MM.1S (cell line): ENCODE measurements at regions not wholly inside any gene's neighbourhood (a gene's known extent, or its start where the extent isn't known, plus 50 kb on each side); places are given as distances from the start of the nearest gene placed in this dataset.
"Not testable (repeated sequence)": the region's sequence is repeated elsewhere in the genome, so short reads cannot be mapped to it uniquely, and the experiment has no call there.

Source experiments
- DNase-seq: peaks from one replicate; pipeline ENCODE4 v3.0.0-alpha.2; 2015
- H2AFZ ChIP-seq: fragments of 300-600 bp; sonication (generic); 2 replicates; pipeline ENCODE4 v1.6.0; 2016; ENCODE audit warnings: antibody characterized with exemption, low read length
- H3F3A ChIP-seq: fragments of 300-600 bp; sonication (generic); 2 replicates; pipeline ENCODE4 v1.6.1; 2016; ENCODE audit warnings: mild to moderate bottlenecking, antibody characterized with exemption, low read length, moderate library complexity, mixed read lengths; ENCODE audit not compliant: insufficient read depth
- H3K27ac ChIP-seq: fragments of 300-600 bp; sonication (generic); 2 replicates; pipeline ENCODE4 v1.5.1; 2016; ENCODE audit warnings: mild to moderate bottlenecking, low read length
- H3K27me3 ChIP-seq: fragments of 300-600 bp; sonication (generic); replicated peaks from 2 replicates; pipeline ENCODE4 v1.6.0; 2016; ENCODE audit warnings: low read length; ENCODE audit not compliant: insufficient read depth
- H3K36me3 ChIP-seq: fragments of 300-600 bp; sonication (generic); replicated peaks from 2 replicates; pipeline ENCODE4 v1.6.1; 2016; ENCODE audit warnings: mild to moderate bottlenecking, low read length, mixed read lengths; ENCODE audit not compliant: insufficient read depth
- H3K4me1 ChIP-seq: fragments of 300-600 bp; sonication (generic); 2 replicates; pipeline ENCODE4 v1.6.1; 2016; ENCODE audit warnings: low read length, mixed read lengths
- H3K4me2 ChIP-seq: fragments of 300-600 bp; sonication (generic); 2 replicates; pipeline ENCODE4 v1.6.0; 2016; ENCODE audit warnings: low read depth, low read length
- H3K4me3 ChIP-seq: fragments of 300-600 bp; sonication (generic); 2 replicates; pipeline ENCODE4 v1.5.1; 2016; ENCODE audit warnings: low read length, mixed read lengths
- H3K79me2 ChIP-seq: fragments of 300-600 bp; sonication (generic); 2 replicates; pipeline ENCODE4 v1.6.1; 2016; ENCODE audit warnings: mixed run types, low read length, mixed read lengths
- H3K9ac ChIP-seq: fragments of 300-600 bp; sonication (generic); 2 replicates; pipeline ENCODE4 v1.6.1; 2016; ENCODE audit warnings: low read length, mixed read lengths
- H3K9me2 ChIP-seq: fragments of 300-600 bp; sonication (generic); replicated peaks from 2 replicates; pipeline ENCODE4 v1.6.1; 2016; ENCODE audit warnings: mild to moderate bottlenecking, low read length, mixed read lengths; ENCODE audit not compliant: insufficient read depth
- H3K9me3 ChIP-seq: fragments of 300-600 bp; sonication (generic); replicated peaks from 2 replicates; pipeline ENCODE4 v1.6.1; 2016; ENCODE audit warnings: mild to moderate bottlenecking, low read length, mixed read lengths; ENCODE audit not compliant: insufficient read depth
- H4K20me1 ChIP-seq: fragments of 300-600 bp; sonication (generic); 2 replicates; pipeline ENCODE4 v1.6.1; 2016; ENCODE audit warnings: mild to moderate bottlenecking, low read length, moderate library complexity, mixed read lengths; ENCODE audit not compliant: insufficient read depth
- CTCF ChIP-seq: fragments of 300-600 bp; sonication (generic); IDR thresholded peaks from 2 replicates; pipeline ENCODE4 v1.5.1; 2016; ENCODE audit warnings: antibody characterized with exemption, low read length, mixed read lengths
- EZH2 ChIP-seq: fragments of 300-600 bp; sonication (generic); optimal IDR thresholded peaks from 2 replicates; pipeline ENCODE3; 2017; ENCODE audit warnings: low read depth, mild to moderate bottlenecking, antibody characterized with exemption, low read length, mixed read lengths
- EZH2phosphoT487 ChIP-seq: fragments of 300-600 bp; sonication (generic); IDR thresholded peaks from 2 replicates; pipeline ENCODE4 v1.6.1; 2018; ENCODE audit warnings: antibody characterized with exemption, low read length

- no peak for DNase-seq
- TF ChIP-seq CTCF (no peak), EZH2phosphoT487 (no peak), EZH2 (no peak)
- Histone ChIP-seq H3F3A (no peaks in the 10 kb centered on the region), H3K4me1 (no peaks in the 10 kb centered on the region), H3K27me3 (no peaks in the 10 kb centered on the region), H3K36me3 (no peaks in the 10 kb centered on the region), H3K4me3 (no peak overlapping the region), H3K27ac (no peak overlapping the region), H4K20me1 (no peaks in the 10 kb centered on the region), H3K79me2 (no peaks in the 10 kb centered on the region), H3K9me3 (no peaks in the 10 kb centered on the region), H2AFZ (no peak overlapping the region), H3K4me2 (no peak overlapping the region), H3K9ac (no peak overlapping the region), H3K9me2 (no peaks in the 10 kb centered on the region)
Measured at GRCh38 chr9:93771276-93771675, 183.9 kb downstream of the BARX1 start.

- no peak overlapping the region for H3K27ac ChIP-seq
- TF ChIP-seq EZH2: no peak
- no peak for TF ChIP-seq CTCF
- no peak for TF ChIP-seq EZH2phosphoT487
Measured at GRCh38 chr9:93761822-93762221, 185.4 kb downstream of the PHF2 start.

GRCh38 chr9:93750045-93750444, 173.7 kb downstream of the PHF2 start:
- Histone ChIP-seq H3K4me2 (no peak overlapping the region), H3K27ac (no peak overlapping the region), H3K4me3 (no peak overlapping the region), H3K9me3 (no peaks in the 10 kb centered on the region), H4K20me1 (no peaks in the 10 kb centered on the region), H2AFZ (no peak overlapping the region), H3K79me2 (no peaks in the 10 kb centered on the region), H3K9me2 (no peaks in the 10 kb centered on the region), H3K36me3 (no peaks in the 10 kb centered on the region), H3K4me1 (no peaks in the 10 kb centered on the region), H3K27me3 (no peaks in the 10 kb centered on the region), H3K9ac (no peak overlapping the region), H3F3A (no peaks in the 10 kb centered on the region)
- DNase-seq: no peak
- TF ChIP-seq EZH2phosphoT487 (no peak), EZH2 (no peak), CTCF (no peak)

More at GRCh38 chr9:93761822-93762221, 185.4 kb downstream of the PHF2 start:
- no peak for DNase-seq
- Histone ChIP-seq H3K4me1 (no peaks in the 10 kb centered on the region), H3K9me2 (no peaks in the 10 kb centered on the region), H3K79me2 (no peaks in the 10 kb centered on the region), H3K4me2 (no peak overlapping the region), H3K27me3 (no peaks in the 10 kb centered on the region), H3F3A (no peaks in the 10 kb centered on the region), H4K20me1 (no peaks in the 10 kb centered on the region), H3K36me3 (no peaks in the 10 kb centered on the region), H3K4me3 (no peak overlapping the region), H3K9ac (no peak overlapping the region), H2AFZ (no peak overlapping the region), H3K9me3 (no peaks in the 10 kb centered on the region)

GRCh38 chr9:93748827-93749226, 172.4 kb downstream of the PHF2 start:
- H3K9me3 ChIP-seq, H3K27me3 ChIP-seq, H3K4me3 ChIP-seq, H2AFZ ChIP-seq, H3F3A ChIP-seq, DNase-seq, H3K36me3 ChIP-seq, H3K9ac ChIP-seq, H3K79me2 ChIP-seq, H3K9me2 ChIP-seq, H3K4me2 ChIP-seq, H3K27ac ChIP-seq, H4K20me1 ChIP-seq, H3K4me1 ChIP-seq: not testable (repeated sequence)
